GM21825 (cell line): ENCODE measurements at regions not wholly inside any gene's neighbourhood (a gene's known extent, or its start where the extent isn't known, plus 50 kb on each side); places are given as distances from the start of the nearest gene placed in this dataset.

Experiments used
- ATAC-seq: cut with Tn5 transposase; IDR thresholded peaks from one replicate; pipeline ENCODE4 v1.9.1; 2021; ENCODE audit warnings: mild to moderate bottlenecking, moderate library complexity; ENCODE audit not compliant: unreplicated experiment

DNA sequence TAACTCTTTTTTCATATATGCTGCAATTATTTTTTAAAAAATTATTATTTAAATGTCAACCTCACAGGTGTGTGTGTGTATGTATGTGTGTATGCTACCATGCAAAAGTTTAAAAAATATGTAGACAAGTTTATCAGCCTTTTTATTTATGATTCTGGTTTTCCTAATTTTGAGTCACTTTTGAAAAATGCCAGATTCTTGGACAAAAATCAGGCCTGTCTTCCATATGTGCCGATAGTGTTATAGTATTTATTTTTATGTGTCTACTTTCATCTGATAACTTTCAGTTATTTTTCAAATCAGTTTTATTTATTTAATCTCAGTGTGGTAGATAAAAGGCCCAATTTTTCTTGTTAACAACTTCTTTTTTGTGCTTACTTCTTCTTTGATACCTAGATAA lies 176.2 kb downstream of the RDH14 start:
- no peak for ATAC-seq

DNA sequence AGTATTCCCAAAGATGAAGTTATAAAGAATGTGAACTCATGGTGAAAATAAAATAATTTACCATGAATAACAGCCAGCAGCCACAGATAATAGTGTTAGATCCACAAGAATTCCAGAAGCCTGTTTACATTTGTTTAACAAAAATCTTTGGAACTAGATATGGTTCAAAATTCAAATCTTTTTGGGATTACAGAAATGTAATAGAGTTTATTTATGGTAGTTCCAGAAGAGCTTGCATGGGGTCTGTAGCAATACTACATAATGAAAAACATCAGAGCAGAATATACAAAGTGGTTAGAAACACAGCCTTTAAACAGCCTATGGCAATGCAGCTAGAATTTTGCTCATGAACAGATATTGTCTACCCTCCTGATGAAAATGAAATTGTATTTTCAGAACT lies 179.1 kb downstream of the RDH14 start:
- no peak for ATAC-seq

DNA sequence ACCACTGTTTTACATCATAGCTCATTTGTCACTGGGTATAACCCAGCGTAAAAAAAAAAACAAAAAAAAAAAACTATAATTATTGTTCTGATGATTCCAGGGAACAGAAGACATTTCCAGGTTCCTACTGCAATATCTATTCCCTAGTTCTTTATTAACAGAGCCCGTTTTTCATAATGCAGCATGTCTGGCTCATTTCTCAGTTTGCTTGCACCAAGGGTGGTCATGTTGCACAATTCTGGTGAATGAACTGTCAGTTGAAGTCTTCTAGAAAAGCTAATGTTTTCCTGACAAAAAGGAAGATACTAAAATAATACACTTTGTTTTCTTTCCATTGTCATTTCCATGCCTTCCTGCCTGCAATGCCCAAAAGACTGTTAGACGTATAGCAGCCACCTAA lies 180.1 kb downstream of the RDH14 start:
- no peak for ATAC-seq

DNA sequence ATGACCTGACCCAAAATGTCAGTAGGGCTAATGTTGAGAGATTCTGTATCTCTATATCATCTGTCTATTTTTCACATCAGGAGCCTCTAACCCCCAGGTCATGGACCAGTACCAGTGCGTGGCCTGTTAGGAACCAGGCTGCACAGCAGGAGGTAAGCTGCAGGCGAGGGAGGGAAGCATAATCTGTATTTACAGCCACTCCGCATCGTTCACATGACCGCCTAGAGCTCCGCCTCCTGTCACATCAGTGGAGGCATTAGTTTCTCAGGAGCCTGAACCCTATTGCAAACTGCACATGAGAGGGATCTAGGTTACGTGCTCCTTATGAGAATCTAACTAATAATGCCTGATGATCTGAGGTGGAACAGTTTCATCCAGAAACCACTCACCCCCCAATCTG lies 180.6 kb downstream of the RDH14 start:
- no peak for ATAC-seq

DNA sequence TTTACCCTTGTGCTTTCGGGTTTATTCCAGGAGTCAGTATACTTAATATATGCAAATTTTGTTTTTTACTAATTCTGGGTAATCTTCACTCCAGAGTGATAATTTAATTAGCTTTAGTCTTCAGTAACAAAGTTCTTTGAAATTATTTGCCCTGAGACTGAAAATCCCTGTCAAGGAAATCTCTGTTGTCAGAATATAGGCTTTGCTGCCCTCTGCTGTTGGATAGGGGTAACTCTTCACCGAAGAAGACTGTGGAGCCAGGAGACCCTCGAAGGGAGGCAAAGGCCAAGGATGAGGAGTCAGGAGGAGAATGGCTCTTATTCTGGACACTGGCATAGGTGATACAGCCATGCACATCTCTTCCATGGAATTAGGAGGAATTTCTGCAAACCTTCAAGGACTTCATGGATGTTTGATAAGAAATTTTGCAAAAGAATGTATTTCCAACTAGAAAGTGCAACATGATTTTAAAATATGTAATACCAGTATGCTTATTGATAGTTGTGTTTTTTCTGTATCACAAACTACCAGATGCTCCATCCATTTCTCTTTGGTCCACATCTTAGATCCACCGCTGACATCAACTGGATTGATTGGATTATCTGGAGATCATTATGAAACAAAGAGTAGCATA lies 182.3 kb downstream of the RDH14 start:
- ATAC-seq, result peak; percentile 79

DNA sequence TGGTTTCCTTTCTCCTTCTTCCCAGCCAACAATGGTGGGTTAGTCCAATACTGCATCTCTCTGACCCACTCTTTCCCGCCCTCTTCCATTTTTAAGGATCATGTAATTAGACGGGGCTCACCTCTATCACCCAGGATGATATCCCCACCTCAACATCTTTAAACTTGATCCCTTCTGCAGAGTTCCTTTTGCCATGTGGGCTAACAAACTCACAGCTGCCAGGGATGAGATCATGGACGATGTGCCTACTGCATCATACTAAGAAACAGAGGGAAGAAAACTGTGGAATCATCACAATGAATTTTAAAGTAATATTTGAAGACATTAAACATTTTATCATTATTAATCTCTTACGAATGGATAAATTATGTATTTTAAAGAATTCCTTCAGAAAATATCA lies 183.5 kb downstream of the RDH14 start:
- no peak for ATAC-seq

DNA sequence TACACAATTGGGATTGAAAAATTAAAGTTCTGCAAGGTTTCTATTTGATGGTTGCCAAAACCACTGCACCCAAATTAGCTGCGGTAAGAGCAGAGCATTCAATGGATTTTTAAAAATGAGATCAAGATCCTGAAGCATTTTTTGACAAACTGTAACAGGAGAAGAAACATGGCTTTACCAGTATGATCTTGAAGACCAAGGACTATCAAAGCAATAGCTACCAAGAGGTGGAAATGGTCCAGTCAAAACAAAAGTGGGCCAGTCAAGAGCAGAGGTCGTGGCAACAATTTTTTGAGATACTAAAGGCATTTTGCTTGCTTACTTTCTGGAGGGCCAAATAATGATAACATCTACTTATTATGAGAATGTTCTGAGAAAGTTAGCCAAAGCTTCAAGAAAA lies 186.8 kb downstream of the RDH14 start:
- ATAC-seq, result no peak

DNA sequence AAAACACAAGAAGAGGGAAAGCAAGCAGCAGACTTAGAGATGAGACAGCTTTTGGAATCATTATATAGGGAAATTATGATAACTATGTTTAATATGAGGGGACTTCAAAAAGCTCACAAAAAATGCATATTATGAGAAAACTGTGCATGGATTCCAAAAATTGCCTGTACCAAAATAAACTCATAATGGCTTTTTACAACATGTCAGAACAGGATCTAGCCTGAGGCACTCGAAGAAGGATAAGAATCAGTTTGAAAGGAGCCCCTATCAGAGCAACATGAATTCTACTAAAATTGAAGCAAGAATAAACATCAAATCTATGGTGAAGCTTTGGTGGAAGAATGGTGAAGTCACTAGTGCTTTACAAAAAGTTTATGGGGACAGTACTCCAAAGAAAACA lies 187.4 kb downstream of the RDH14 start:
- ATAC-seq, result no peak

DNA sequence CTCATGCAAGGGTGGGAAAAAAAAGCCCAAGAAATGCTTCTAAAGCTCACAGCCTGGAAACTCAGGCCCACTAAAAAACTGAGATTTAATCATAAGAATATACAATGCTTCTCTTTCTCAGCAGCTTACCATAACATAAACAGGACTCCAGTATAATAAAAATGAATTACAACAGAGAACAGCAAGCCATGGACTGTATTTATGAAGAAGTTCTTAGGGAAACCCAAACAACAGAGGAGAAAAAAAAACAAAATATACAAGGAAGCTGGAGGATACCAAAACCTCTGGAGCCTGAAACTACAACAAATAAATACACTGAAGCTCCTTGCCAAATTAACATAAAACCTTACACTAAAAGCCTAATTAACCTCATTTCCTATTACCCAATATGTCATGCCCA lies 187.8 kb downstream of the RDH14 start:
- no peak for ATAC-seq

DNA sequence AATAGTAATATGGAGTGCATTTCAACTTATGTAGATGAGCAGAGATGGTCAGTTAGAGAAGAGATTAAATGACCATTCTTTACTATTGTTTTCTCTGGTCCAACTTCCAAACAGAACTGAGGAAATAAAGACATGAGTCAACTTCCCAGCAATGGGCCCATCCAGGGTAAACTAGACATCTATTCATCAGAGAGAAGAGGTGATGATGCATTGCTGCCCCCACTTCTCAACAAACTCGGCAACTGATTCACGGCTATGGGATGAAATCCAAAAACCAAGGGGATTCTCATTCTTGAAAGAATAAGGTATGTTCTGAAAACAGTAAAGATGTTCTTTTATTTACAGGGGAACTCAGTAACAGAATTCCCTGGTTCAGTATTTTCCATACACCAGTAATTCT lies 190.7 kb downstream of the RDH14 start:
- no peak for ATAC-seq

DNA sequence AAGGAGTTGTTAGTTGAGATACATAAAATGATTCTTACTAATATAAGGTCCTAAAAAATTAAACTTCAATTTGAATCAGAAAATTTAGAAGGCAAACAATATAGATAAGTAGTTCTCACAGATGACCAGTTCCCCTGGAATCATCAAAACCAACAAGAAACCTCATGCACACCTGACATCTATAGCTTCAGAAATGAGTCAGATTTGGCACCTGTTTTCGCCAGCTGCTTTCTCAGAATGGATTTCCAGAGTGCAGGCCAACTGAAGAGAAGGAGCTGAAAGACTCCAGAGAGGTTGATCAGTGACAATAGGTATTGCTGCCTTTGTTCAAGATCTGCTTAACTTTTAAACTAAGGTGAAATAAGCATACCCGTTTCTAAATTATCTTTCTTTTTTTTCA lies 192.4 kb downstream of the RDH14 start:
- no peak for ATAC-seq

DNA sequence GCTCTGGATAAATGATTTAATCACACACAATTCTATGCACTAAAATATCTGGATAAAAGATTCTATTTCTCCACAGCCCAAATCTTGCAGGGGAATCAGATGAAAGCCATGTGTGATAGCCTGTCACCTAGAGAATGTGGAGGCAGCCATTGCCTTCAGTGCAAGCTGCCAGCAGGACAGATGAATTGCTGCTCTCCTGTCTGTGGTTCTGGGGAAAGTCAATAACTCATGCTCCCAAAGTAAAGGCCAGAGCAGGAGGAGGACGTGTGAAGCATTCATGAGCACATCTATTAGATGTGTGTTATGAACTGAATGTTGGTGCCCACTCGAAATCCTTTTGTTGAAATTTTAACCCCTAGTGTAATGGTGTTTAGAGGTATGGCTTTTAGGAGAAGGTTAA lies 195.1 kb downstream of the RDH14 start:
- ATAC-seq, result no peak

DNA sequence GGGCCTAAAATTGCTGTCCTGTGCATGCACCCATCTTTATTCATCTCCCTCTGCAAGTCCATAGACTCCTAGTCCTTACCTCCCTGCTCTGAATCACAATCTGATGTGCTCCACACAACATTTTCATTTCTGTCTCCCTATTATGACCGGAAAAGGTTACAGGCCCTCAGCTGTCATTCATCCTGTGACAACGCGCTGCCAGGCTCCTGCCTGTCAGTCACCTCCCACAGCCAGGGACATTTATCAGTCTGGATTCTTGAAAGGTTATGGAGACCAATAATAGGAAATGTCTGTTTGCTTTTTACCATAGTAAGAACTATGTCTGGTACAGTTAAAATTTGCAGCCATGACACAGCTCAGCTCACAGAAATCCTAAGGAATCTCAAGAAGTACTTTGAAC lies 197.1 kb downstream of the RDH14 start:
- no peak for ATAC-seq

DNA sequence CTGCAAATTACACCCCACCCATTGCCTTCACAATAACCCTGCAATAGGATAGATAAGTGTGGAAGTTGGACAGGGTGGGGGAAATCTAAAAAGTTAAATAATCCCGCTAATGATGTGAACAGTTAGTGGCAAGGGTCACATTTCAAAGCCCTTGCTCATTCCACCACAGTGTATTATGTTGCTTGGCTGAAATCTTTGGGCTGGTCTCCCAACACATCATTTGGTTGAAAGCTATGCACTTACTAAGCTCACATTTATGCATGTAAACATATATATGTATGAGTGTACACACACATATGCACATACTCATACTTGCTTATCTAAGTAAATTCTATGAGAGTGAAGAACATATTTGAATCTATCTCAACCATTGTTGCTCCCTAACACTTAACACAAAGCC lies 197.8 kb downstream of the RDH14 start:
- no peak for ATAC-seq

DNA sequence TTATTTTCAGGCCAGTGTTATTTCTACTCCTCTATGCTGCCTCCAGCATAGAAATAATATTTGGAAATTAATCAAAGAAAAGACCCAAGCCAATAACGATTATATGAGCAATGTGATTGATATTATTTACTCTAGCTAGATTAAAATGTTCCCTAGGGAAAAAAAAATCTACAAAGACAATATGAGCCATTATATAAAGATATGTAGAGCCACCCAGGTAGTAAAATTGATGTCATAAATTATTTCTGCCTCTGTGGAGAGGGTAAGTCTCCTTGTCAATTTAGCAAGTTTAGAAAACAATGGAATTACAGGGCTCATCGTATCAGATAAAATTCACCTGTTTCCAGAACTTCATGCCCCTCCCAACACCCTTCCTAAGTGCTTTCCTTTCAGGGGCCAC lies 202.9 kb downstream of the RDH14 start:
- no peak for ATAC-seq

DNA sequence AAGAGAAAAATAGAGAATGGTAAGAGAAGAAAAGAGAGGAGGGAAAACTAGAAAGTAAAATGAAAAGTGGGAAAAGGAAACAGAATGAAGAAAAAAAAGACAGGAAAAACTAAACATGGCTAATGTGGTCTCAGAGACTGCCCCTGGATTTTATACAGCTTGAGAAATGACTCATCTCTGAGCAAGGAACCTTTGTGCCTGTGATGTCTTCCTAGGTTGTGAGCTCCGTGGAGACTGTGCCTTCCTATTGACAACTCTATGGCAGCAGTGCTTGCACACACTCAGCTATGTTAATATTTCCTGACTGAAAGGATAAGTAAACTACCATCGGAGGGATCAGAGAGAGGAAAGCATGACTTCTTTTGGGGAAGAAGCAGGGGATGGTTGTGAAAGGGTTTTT lies 203.8 kb downstream of the RDH14 start:
- no peak for ATAC-seq

DNA sequence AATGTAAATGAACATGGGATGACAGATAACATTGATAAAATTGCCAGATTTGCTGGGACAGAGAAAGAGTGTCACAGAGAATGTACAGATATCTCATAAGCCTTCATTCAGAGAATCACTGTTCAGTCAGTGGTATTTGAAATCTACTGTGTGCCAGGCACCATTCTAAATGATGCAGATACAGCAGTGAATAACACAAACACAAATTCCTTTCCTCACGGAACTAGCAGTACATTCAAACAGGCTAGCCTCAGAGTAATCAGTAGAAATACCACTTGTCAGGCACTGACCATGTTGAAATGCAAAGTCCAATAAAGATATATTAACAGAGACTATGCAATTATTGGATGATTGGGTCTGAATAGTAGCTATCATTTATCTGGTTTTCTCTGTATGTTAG lies 211.0 kb downstream of the RDH14 start:
- ATAC-seq, result no peak

DNA sequence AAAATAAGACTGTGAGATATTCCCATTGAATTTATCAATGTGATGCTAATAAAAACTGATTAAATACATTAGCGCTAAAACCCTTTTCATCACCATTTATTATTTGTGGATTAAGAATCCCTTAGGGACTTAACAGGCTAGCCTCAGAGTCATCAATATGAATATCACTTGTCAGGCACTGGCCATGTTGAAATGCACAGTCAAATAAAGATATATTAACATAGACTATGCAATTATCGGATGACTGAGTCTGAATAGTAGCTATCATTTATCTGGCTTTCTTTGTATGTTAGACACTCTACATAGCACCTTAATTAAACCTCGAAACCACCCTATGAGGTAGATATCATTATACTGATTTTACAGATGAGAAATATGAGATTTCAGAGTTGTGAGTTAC lies 213.6 kb downstream of the RDH14 start:
- ATAC-seq, result no peak

DNA sequence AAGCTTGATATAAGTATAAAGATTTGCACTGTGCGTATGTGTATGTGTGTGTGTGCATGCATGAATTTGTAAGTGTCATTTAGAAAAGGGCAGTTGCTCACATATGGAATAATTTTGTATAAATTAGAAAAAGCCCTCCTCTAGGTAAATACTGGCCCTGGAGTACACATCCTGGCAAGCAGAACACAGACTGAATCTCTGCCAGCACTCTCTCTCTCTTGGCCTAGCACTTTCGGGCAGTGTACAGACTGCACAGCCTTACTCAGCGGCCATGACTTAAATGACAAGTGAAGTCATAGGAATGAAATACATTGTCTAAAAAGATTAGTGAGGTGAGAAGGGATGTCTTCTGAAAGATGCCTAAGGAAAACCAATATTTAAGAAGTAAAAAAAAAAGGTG lies 214.1 kb downstream of the RDH14 start:
- no peak for ATAC-seq

DNA sequence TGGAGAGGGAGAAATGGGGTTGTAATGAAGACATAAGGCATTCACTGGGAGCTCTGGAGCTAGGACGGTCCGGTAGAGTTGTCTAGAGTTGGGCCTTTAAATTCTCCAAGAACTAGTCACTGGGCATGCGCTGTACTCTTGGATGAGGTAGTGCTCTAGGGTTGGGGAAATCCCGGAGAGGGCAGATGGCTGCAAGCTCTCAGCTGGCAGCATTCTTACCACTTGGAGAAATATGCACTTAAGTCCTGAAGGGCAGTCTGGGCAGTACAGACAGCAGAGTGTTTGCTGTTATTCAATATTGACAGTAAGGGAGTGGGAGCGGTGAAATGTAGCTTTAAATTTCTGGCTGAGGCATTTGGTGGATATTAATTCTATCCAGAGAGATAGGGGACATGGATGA lies 214.6 kb downstream of the RDH14 start:
- ATAC-seq, result no peak

DNA sequence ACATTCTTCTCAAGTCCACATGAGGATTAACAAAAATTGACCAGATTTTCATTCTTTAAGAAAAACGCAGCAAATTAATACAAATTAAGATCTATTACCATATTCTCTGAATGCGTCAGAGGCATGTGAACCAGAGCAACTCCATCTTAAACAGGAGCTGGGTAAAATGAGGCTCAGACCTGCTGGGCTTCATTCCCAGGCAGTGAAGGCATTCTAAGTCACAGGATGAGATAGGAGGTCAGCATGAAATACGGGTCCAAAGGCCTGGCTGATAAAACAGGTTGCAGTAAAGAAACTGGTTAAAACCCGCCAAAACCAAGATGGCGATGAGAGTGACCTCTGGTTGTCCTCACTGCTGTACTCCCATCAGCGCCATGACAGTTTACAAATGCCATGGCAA lies 217.6 kb downstream of the RDH14 start:
- no peak for ATAC-seq

DNA sequence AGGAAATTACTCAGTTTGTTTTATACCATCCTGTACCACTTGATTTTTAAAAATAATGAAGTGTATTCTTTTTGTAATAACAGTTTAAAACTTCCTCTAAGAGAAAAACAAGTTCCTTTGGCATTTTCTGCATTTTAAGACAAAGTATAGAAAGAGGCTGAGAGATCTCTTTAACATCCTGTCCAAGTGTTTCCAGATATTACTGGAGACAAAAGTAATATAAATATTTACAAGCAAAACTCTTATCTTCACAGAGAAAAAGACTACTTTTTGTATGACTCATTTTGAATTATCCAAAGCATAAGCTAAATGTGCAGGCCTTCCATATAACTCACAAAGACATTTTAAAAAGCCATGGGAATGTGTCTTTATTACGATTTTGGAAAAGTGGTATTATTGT lies 221.1 kb downstream of the RDH14 start:
- ATAC-seq, result no peak

DNA sequence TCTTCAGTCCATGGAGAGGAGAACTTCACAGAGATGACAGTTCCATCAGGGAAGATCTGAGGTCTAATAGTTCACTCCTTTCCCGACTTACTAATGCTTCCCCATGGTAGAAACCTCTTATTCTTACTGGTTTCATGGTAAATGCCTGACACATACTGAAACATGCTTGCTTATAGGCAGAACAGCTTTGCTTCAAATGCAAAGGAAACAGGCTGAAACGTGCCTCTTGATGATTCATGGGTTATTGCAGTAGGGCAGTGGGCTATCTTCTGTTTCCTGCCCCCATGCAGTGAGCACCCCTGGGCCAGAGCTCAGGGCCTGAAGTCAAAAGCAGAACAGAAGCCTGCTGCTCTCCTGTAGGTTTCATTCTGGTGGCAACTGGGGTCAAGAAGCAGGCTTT lies 223.5 kb downstream of the RDH14 start:
- no peak for ATAC-seq

DNA sequence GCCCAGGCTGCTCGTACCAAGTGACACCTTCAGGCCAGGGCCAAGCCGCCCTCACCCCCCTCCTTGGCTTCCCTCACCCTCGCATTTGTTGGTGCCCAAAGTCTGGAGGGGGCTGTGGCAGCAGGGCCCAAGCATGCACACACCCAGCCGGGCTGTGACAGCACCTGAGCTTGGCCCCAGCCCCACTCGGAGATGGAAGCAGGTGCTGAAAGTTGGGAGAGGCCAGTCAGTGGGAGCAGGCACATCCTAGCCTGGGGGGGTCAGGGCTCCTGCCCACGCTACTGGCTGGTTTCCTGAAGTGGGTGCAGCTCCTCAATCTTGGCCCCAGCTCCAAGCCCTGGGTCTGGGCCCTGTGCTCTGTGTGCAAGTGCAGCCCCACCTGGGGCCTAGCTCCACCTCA lies 228.0 kb downstream of the RDH14 start:
- no peak for ATAC-seq
